ENCODE measurements at regions not wholly inside any gene's neighbourhood (a gene's known extent, or its start where the extent isn't known, plus 50 kb on each side); places are given as distances from the start of the nearest gene placed in this dataset.
"Not testable (repeated sequence)": the region's sequence is repeated elsewhere in the genome, so short reads cannot be mapped to it uniquely, and the experiment has no call there.

DNA sequence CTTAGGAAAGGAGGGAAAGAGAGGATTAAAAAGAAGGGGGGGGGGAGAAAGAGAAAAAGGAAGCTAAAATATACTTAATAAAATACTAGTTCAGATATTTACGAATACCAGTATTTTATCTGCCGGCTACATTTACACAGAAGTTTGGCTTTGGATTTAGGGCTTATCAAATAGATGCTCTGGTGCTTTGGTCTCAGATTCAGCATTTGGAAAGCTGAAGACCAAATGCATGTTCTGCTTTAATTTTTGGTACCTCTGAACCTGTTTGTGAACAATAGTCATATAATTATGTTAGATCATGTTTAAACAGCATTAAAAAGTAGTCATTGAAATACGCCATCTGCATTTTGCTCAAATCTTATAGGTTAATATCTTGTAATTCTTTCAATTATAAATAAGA is 786.0 kb upstream of the CITED2 start:
- no peak for DNase-seq (ENCODE audit: low spot score)
- TF ChIP-seq, protein P1, sequence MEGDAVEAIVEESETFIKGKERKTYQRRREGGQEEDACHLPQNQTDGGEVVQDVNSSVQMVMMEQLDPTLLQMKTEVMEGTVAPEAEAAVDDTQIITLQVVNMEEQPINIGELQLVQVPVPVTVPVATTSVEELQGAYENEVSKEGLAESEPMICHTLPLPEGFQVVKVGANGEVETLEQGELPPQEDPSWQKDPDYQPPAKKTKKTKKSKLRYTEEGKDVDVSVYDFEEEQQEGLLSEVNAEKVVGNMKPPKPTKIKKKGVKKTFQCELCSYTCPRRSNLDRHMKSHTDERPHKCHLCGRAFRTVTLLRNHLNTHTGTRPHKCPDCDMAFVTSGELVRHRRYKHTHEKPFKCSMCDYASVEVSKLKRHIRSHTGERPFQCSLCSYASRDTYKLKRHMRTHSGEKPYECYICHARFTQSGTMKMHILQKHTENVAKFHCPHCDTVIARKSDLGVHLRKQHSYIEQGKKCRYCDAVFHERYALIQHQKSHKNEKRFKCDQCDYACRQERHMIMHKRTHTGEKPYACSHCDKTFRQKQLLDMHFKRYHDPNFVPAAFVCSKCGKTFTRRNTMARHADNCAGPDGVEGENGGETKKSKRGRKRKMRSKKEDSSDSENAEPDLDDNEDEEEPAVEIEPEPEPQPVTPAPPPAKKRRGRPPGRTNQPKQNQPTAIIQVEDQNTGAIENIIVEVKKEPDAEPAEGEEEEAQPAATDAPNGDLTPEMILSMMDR (IDR thresholded peaks at IDR 0.05; ENCODE audit: borderline replicate concordance, control extremely low read depth, extremely low read depth, insufficient read depth, missing control alignments) = no peak
- in situ Hi-C loops (cut with MboI; ENCODE audit: low sequenced_read_pairs, unreplicated experiment) = no loop called here

DNA sequence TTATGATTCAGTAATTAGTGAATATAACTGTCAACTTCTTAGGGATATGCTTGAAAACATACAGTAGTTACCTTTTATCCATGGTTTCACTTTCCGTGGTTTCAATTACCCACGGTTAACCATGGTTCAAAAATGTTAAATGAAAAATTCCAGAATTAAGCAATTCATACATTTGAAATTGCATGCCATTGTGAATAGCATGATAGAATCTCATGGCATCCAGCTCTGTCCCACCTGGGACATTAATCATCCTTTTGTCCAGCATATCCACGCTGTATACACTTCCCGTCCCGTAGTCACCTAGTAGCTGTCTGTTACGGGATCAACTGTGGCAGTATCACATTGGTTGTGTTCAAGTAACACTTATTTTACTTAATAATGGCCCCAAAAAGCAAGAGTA is 781.7 kb upstream of the CITED2 start:
- no peak for DNase-seq (ENCODE audit: low spot score)
- in situ Hi-C loops (cut with MboI; ENCODE audit: low sequenced_read_pairs, unreplicated experiment) = no loop called here
- TF ChIP-seq, protein P1 (IDR thresholded peaks at IDR 0.05; ENCODE audit: borderline replicate concordance, control extremely low read depth, extremely low read depth, insufficient read depth, missing control alignments) = no peak

DNA sequence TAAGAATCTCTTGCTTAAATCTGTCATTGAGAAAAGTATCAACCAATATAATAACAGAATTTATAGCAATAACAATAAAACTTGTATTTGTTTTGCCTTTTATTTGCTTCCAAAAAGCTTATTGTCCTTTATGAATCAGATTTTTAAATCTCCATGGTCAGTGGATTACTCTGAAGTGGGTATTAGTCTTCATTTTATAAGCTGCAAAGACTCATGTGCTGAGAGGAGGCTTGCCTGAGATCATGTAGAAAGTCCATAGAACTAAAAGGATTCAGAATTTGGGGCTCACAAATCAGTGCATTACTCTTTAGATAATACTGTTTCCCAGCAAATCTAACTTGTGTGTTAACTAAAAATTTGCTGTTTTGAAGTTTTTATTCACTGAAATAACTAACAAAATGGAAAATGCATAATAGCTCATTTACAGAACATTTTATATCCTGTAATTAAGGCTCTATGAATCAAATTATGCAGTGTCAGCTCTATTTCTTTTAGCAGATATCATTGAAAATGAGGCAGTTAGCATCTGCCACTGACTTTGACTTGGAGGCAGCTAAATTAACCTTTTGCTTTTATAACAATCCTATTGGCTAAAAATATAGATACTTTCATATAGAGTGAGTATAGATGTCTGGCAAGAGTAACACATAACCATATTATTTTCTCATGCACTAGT is 781.1 kb upstream of the CITED2 start:
- no peak for DNase-seq (ENCODE audit: low spot score)
- in situ Hi-C loops (cut with MboI; ENCODE audit: low sequenced_read_pairs, unreplicated experiment) = no loop called here
- TF ChIP-seq, protein P1 (IDR thresholded peaks at IDR 0.05; ENCODE audit: borderline replicate concordance, control extremely low read depth, extremely low read depth, insufficient read depth, missing control alignments) = no peak

DNA sequence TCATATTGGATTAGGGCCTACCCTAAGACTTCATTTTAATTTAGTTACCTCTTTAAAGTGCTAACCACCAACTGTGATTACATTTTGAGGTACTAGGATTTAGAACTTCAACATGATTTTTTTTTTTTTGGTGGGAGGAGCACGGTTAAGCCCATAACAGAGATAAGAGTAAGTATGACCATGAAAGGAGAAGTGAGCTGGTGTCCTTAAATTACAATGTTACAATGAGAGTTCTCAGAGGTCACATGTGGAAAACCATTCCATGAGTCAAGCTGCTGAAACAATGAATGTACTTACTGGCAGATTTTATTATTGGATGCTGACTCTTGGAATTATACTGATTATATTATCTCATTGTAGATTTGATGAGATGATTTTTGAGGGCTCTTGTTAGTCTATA is 779.3 kb upstream of the CITED2 start:
- TF ChIP-seq, protein P1 (IDR thresholded peaks at IDR 0.05; ENCODE audit: borderline replicate concordance, control extremely low read depth, extremely low read depth, insufficient read depth, missing control alignments) = no peak
- DNase-seq (ENCODE audit: low spot score) = no peak
- in situ Hi-C loops (cut with MboI; ENCODE audit: low sequenced_read_pairs, unreplicated experiment) = no loop called here

DNA sequence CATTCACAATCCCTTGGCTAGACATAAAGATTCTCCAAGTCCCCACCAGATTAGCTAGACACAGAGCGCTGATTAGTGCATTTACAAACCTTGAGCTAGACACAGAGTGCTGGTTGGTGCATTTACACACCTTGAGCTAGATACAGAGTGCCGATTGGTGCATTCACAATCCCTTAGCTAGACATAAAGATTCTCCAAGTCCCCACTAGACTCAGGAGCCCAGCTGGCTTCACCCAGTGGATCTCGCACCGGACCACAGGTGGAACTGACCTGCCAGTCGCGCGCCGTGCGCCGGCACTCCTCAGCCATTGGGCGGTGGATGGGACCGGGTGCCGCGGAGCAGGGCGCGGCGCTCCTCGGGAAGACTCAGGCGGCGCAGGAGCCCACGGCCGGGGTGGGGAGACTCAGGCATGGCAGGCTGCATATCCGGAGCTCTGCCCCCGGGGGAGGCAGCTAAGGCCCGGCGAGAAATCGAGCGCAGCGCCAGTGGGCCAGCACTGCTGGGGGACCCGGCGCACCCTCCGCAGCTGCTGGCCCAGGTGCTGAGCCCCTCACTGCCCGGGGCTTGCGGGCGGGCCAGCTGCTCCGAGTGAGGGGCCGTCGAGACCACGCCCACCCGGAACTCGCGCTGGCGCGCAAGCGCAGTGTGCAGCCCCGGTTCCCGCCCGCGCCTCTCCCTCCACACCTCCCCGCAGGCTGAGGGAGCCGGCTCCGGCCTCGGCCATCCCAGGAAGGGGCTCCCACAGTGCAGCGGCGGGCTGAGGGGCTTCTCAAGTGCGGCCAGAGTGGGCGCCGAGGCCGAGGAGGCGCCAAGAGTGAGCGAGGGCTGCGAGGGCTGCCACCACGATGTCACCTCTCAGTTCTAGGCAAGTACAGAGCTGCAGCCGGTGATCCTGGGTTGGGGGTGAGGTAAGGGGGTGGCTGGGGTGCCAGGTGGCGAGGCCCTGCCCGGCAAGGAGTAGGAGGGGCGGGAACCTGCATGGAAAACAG is 773.7 kb upstream of the CITED2 start:
- in situ Hi-C loops (cut with MboI; ENCODE audit: low sequenced_read_pairs, unreplicated experiment); DNase-seq (ENCODE audit: low spot score): not testable (repeated sequence)

DNA sequence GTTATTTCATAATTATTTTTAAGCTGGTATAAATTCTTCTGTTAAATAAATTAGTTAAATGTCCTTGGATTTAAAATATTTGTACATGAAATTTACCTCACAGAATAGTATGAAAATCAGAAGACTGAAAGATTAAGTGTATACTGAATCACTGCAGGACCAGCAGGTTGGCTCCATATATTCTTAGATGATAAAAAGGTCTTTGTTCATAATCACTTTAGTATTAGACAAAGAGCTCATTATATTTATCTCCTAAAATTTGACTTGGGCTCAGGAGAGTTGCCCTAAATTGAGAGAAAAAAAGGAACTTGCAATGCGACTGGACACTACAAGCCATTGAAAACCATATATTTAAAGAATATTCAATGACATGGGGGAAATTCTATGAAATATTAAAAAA is 766.4 kb upstream of the CITED2 start:
- in situ Hi-C loops (cut with MboI; ENCODE audit: low sequenced_read_pairs, unreplicated experiment) = no loop called here
- TF ChIP-seq, protein P1 (IDR thresholded peaks at IDR 0.05; ENCODE audit: borderline replicate concordance, control extremely low read depth, extremely low read depth, insufficient read depth, missing control alignments) = no peak
- DNase-seq (ENCODE audit: low spot score) = no peak
